ENCODE measurements at regions not wholly inside any gene's neighbourhood (a gene's known extent, or its start where the extent isn't known, plus 50 kb on each side); places are given as distances from the start of the nearest gene placed in this dataset.

- TF ChIP-seq, protein P1, sequence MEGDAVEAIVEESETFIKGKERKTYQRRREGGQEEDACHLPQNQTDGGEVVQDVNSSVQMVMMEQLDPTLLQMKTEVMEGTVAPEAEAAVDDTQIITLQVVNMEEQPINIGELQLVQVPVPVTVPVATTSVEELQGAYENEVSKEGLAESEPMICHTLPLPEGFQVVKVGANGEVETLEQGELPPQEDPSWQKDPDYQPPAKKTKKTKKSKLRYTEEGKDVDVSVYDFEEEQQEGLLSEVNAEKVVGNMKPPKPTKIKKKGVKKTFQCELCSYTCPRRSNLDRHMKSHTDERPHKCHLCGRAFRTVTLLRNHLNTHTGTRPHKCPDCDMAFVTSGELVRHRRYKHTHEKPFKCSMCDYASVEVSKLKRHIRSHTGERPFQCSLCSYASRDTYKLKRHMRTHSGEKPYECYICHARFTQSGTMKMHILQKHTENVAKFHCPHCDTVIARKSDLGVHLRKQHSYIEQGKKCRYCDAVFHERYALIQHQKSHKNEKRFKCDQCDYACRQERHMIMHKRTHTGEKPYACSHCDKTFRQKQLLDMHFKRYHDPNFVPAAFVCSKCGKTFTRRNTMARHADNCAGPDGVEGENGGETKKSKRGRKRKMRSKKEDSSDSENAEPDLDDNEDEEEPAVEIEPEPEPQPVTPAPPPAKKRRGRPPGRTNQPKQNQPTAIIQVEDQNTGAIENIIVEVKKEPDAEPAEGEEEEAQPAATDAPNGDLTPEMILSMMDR (IDR thresholded peaks at IDR 0.05) = no peak
- TF ChIP-seq EP300 (IDR thresholded peaks at IDR 0.05) (no peak), POLR2A (IDR thresholded peaks at IDR 0.05) (no peak), POLR2AphosphoS5 (IDR thresholded peaks at IDR 0.05) (peak; percentile 94)
Measured at GRCh38 chr2:216572582-216573578, 60.3 kb upstream of the IGFBP2 start.

All from gastroesophageal sphincter (tissue), 3 donors.